Left forelimb (tissue), 1 donor: ENCODE measurements at regions not wholly inside any gene's neighbourhood (a gene's known extent, or its start where the extent isn't known, plus 50 kb on each side); places are given as distances from the start of the nearest gene placed in this dataset.
A peak's percentile ranks its signal among the peaks of the same experiment; 100 is the strongest.
"Not testable (repeated sequence)": the region's sequence is repeated elsewhere in the genome, so short reads cannot be mapped to it uniquely, and the experiment has no call there.

ENCODE experiments used
- DNase-seq: peaks from one replicate; pipeline ENCODE4 v3.0.0-alpha.2; 2018; ENCODE audit warnings: low spot score

DNA sequence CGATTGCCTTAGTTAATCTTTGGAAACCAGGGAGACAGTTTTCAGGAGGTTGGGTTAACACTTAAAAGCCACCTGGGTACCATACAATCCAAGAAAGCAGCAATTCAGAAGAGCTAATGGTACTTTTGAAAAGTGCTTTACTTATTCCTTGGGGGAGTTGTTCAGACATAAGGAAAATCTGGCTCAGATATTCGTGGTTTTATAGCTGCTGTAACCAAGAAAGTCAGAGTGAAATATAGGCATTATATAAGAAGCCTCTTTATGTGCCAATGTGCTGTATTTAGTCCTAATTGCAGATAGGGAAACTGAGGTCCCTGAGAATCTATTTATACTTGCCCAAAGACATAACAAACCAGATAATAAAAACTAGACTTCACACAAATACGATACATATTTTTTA is 387.5 kb downstream of the COG6 start:
- DNase-seq: no peak

GRCh38 chr13:40043764-40044163 is 388.3 kb downstream of the COG6 start:
- DNase-seq: no peak

- DNase-seq: no peak
Measured at GRCh38 chr13:40047322-40047771, 391.9 kb downstream of the COG6 start.

GRCh38 chr13:40048551-40048950 is 393.1 kb downstream of the COG6 start:
- no peak for DNase-seq

DNA sequence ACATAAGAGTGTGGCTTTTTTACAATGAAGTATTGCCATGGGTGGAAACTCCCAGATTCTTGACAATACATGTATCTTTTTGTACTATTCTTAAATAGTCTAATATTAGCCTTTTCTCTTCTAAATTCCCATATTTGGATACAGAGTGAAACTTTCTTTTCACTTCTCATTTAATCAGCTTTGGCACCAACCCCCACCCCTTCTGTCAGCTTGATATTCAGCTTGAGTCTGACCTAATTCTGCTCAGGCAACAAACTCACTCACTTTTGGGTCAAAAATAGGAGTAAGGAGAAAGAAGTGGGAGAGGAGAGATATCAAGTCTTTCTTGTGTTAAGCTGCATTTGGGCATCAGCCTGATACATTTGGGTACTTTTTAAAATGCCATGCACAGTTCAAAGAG is 397.5 kb downstream of the COG6 start:
- DNase-seq: no peak

DNA sequence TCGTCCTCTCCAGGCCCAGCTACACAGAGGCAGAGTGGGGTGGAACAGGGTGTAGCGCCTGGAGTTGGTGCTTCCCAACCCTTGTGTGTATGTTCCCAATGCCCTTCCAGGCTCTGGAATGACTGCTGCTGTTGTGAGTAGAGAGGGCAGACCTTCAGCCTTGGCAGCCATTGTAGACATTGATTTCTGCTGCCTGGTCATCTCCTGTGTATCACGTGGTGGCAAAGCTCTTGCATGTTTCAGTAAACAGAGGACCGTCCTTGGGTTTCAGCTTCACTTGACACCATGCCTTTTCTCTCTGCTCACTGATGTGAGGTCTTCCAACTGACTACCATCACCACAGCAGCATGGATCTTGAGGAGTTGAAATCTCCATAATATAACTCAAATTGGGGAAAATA is 397.9 kb downstream of the COG6 start:
- no peak for DNase-seq

- not testable (repeated sequence) for DNase-seq
Measured at GRCh38 chr13:40054422-40054821, 399.0 kb downstream of the COG6 start.

DNA sequence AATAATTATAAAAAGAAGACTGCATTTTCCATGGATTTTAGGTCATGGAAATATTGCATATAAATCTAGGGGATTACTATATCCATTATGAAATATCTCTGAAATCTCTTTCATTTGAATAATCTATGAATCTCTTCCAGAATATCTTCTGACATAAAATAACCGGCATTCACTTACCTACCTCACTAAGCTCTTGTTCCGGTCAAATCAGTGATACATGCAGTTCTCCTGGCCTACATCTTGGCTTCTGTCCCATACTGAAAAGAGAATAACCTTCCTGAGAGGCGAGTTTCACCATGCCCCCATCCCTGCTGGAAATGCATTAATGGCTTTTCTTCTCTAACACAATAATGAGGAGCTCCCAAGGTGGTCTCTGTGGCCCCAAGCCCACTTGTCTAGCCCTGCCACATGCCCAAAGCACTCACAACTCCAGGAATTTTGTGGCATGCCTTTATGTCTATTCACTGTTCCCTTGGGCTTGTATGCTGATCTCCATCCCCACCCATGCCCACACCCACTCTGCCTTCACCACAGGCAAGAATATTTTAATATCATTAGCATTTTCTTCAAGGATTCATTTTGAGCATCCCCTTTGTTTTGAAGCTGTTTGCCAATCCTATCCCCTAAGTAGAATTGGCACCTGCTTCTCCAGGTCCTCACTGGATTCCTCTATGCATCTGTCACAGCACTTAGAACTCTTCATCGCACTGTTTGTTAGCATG is 401.6 kb downstream of the COG6 start:
- no peak for DNase-seq

DNA sequence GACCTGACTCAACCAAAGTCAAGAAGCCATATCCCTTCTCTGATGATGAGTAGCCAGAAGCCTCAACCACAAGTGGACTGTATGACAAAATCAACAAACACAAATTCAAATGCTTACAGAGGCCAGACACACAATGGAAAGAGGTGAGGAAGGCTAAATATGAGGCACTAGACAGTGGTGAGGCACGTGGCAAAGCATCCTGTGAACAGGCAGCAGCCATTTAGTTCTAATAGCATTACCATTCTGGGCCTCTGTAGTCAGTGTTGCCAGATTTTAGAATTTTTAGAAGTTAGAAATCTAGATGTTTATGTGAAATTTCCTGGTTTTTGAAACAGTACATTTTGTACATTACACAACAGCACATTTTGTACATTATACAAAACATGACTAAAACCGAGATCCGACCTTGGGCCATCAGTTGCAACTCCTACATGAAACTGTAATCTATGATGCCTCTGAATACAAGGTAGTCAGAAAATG is 403.3 kb downstream of the COG6 start:
- no peak for DNase-seq

DNA sequence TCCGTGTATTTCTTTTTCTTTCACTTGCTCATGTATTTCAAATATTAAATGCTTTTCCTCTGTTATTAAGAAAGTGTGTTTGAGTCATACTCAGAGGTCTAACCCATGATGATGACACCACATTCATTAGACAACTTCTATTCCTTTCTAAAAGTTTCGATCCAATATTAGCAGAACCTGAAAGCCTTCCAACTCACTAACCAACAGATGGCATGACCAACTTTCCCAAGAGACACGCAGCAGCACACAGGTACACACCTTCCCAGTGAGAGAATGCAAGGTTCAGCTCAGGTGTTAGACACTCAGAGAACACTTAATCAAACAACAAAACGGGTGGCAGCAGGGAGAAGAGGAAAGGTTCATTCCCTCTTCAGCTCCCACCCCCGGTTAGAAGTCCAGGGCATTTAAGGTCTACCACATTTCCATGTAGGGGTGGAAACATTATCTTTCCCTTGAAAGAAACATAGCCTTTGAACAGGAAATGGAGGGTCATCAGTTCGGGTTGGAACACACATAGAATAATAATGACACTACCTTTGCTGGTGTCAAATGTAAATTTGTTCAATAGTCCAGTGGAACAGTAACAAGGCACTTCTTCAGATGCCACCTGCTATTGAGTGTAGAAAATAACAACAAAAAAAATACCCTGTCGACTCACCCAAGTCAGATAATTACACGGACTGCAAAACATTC is 404.2 kb downstream of the COG6 start:
- DNase-seq: no peak

GRCh38 chr13:40060296-40061007 is 405.0 kb downstream of the COG6 start:
- no peak for DNase-seq

DNA sequence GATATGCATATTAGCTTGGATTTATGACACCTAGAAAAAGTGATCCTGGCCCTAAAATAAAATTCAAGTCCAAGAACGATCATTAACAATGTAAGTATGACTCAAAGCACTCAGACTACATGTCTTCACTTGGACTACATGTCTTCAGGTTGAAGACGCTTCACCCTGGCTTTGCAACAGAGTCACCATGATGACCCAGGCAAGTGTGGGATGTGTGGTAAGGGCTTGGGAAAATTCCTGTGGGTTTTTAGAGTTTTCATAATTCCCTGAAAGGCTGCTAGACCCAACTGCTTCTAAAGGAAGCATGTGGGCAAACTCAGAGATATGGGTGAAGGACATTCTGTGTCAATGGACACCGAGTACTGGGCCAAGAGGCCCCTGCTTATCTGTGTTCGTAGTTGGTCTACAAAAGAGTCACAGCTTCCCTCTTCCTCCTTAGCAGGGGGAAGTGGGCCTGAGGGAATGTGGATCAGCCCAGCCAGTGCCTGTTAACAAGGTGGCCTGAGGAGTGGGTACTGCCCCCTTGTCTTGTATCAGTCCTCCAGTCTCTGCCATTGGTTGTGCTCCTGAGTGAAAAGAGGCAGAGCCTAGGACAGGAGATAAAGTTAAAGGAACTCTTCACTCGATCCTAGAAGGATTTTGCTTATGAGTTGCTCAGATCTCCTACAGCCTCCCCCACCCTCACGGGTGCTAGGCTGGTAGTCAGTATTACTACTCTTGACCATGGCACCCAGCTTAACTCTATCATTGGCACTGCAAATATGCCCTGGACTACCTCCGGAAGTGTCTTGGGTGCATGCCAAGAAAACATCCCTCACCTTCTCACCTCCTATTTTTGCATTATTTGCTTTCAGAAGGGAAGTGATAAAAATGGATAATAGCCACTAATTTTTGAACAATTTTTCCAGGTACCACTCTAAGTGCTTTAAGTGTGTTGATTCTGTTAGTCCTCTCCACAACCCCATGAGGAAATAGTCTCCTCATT is 406.3 kb downstream of the COG6 start:
- no peak for DNase-seq

DNA sequence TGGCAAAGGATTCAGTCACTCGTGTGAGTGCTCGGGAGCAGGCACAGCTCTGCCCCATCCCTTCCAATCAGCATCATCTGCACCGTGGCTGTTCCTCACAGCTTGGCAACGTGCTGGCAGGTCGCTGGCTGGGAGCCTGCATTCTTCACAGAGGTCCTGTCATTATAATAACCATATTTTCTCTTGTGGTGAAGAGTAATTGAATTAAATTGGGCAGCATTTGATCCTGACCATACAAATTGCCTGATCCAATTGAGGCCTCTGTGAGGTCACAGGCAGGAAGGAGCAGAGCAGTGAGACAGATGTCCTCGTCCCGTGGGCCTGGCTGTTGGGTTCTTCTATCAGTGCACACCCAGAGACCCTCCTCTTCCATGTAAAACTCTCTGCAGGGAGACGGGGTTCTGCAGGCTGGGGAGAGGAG is 407.8 kb downstream of the COG6 start:
- DNase-seq: no peak

- DNase-seq: no peak
Measured at GRCh38 chr13:40063703-40064102, 408.2 kb downstream of the COG6 start.

DNA sequence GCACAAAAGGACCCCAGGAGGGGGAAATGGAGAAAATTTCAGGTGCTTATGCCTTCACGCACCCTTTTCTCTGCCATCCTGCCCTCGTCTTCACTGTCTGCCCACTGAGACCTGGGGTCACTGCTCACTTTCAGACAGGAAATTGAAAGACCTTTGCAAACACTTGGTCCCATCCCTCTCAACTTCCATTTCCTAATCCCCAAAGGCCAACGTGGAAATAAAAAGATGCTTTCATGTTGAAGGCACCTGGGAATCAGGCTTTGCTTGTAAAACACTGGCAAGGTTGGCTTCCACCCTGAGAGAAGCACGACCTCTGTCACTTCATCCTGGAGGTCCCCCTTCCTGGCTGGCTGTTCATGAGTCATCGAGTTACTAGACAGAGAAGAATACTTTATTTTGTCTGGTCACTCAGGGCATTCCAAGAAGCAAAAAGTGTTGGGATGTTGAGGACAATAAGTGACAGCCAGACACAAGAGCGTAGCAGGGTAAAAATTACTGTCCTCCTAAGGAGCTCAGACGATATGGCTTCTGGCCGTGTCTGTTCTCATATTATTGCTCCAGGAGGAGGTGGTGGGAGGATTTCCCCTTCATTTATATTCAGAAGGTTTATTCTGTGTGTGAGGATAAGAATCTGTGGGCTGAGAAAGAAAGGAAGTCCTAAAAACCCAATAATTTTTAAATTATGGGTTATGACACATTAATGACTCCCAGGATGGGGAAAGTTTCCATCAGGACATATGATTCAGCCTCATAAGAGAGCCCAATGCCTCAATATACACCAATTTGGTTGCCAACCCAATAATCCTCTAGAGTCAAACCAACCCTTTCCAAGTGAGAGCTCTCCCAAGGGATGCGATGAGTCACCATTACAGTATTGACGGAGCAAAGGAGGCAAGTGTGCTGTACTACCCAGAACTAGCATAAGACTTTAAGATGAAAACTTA is 409.0 kb downstream of the COG6 start:
- DNase-seq: no peak

DNA sequence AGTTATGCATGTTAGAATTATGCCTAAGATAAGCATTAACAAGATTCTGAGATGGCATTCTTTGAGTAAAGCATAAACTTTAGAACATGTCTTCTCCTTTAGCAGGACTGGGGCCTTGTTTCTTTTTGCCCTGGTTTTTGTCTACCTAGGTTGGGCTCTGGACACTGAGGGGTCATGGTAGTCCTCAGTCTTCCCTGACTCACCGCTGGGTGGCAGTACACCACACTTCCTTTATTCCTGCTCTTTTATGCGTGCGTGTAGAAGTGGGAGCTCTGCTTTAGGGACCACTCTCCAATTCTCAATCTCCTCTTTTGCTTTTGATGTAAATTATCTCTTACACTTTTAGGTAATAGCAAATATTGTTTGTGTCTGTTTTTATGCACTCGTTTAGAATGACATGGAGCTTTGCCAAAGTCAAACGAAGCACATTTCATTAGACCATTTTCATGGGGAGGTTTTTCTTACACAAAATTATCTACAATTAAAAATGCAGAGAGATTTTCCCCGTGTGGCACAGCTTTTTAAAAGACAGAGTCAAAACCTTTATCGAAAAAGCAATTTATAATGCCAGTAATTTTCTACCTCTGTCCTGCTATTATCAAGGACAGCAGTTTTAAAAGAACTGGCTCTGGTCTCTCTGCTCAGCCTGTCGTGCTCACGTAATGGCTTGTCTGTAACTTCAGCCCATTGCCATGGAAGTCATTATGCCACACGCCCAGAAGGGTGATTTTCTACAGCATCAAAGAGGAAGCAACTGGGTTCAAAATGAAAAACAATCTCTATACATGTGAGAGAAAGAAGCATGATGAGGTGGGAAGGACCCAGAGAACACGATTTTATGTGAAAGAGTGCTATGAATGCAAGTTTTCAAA is 413.9 kb downstream of the COG6 start:
- DNase-seq: peak; percentile 72

GRCh38 chr13:40070357-40070756 is 414.9 kb downstream of the COG6 start:
- DNase-seq: no peak

- no peak for DNase-seq
Measured at GRCh38 chr13:40072663-40073120, 417.2 kb downstream of the COG6 start.

- DNase-seq: no peak
Measured at GRCh38 chr13:40074338-40074737, 418.9 kb downstream of the COG6 start.
